Vagina (tissue), 2 donors: ENCODE measurements at regions not wholly inside any gene's neighbourhood (a gene's known extent, or its start where the extent isn't known, plus 50 kb on each side); places are given as distances from the start of the nearest gene placed in this dataset.

Source experiments
- CTCF ChIP-seq, 3 experiments: fragments of 450-650 bp in 2 of 3; fragments of 200-600 bp in 1 of 3; sonication (generic) in 1 of 3; IDR thresholded peaks; one replicate each; pipeline ENCODE4 v1.5.1; 2017 to 2019; ENCODE audit warnings: antibody characterized with exemption in 3 of 3, mild to moderate bottlenecking in 2 of 3, moderate library complexity in 2 of 3
- POLR2A ChIP-seq, 2 donors: fragments of 450-650 bp; IDR thresholded peaks; one replicate each; pipeline ENCODE4 v1.6.1; 2017; ENCODE audit warnings: antibody characterized with exemption in 2 of 2, mild to moderate bottlenecking in 2 of 2, moderate library complexity in 2 of 2
- POLR2AphosphoS5 ChIP-seq, 2 donors: sonication (generic); formaldehyde crosslinking; IDR thresholded peaks; one replicate each; pipeline ENCODE4 v1.9.0; 2017; ENCODE audit warnings: antibody characterized with exemption in 2 of 2, mild to moderate bottlenecking in 2 of 2, low read depth in 1 of 2; ENCODE audit not compliant: insufficient read depth in 1 of 2

GRCh38 chr5:6235726-6236125, 142.6 kb downstream of the MED10 start:
- TF ChIP-seq POLR2A (IDR thresholded peaks at IDR 0.05) (no peak), CTCF (IDR thresholded peaks at IDR 0.05) (no peak), POLR2AphosphoS5 (IDR thresholded peaks at IDR 0.05; ENCODE audit: insufficient read depth in 1 of 2, low read depth in 1 of 2) (no peak)
